ENCODE measurements at regions not wholly inside any gene's neighbourhood (a gene's known extent, or its start where the extent isn't known, plus 50 kb on each side); places are given as distances from the start of the nearest gene placed in this dataset.

GRCh38 chr11:69381681-69382130, 87.8 kb downstream of the MYEOV start:
- TF ChIP-seq CTCF (IDR thresholded peaks at IDR 0.05) (no peak), POLR2A (IDR thresholded peaks at IDR 0.05) (no peak)

Measured in lower leg skin (tissue), 3 donors.